SK-N-SH (cell line): ENCODE measurements at regions not wholly inside any gene's neighbourhood (a gene's known extent, or its start where the extent isn't known, plus 50 kb on each side); places are given as distances from the start of the nearest gene placed in this dataset.

Experiments
- CTCF ChIA-PET: fragments of 300-600, 350-600 bp; formaldehyde crosslinking; extraction: SDS; loops from one replicate; lab custom pipeline; 2021; lab: Yijun Ruan, JAX
- POLR2A ChIA-PET: fragments of 350-600 bp; sonication (Branson Sonifier 250); formaldehyde crosslinking; extraction: SDS; loops from one replicate; lab custom pipeline; 2020; ENCODE audit warnings: antibody characterized with exemption, inconsistent platforms; lab: Yijun Ruan, JAX
- DNase-seq: peaks from one replicate; pipeline ENCODE4 v3.0.0; 2012
- H2AFZ ChIP-seq: fragments of 200-600 bp; sonication (generic); 2 replicates; pipeline ENCODE4 v1.8.1; 2016; ENCODE audit warnings: antibody characterized with exemption, mild to moderate bottlenecking, low read depth
- H3F3A ChIP-seq: fragments of 200-600 bp; sonication (generic); replicated peaks from 2 replicates; pipeline ENCODE3; 2016; ENCODE audit warnings: antibody characterized with exemption, mild to moderate bottlenecking; ENCODE audit not compliant: insufficient read depth
- H3K27ac ChIP-seq, 2 experiments: fragments of 200-500 bp in 1 of 2; fragments of 200-600 bp in 1 of 2; sonication (Bioruptor generic) in 1 of 2; sonication (generic), shearing (Covaris generic) in 1 of 2; 2 replicates each; pipeline versions ENCODE4 v1.5.1 to v1.6.1; 2014 to 2016; ENCODE audit warnings: low read depth in 2 of 2, inconsistent platforms in 1 of 2, low read length in 1 of 2, mild to moderate bottlenecking in 1 of 2, mixed read lengths in 1 of 2
- H3K27me3 ChIP-seq: fragments of 200-600 bp; sonication (generic), shearing (Covaris generic); 2 replicates; pipeline ENCODE4 v1.6.1; 2016; ENCODE audit warnings: mixed run types; ENCODE audit not compliant: insufficient read depth
- H3K36me3 ChIP-seq, 2 experiments: fragments of 200-500 bp in 1 of 2; fragments of 200-600 bp in 1 of 2; sonication (Bioruptor generic) in 1 of 2; sonication (generic) in 1 of 2; replicated peaks in 1 of 2; 2 replicates each; pipeline versions ENCODE3 to v1.5.1; 2014 to 2016; ENCODE audit warnings: low read length in 1 of 2, mild to moderate bottlenecking in 1 of 2; ENCODE audit not compliant: insufficient read depth in 2 of 2, control insufficient read depth in 1 of 2
- H3K4me1 ChIP-seq, 2 experiments: fragments of 200-500 bp in 1 of 2; fragments of 200-600 bp in 1 of 2; sonication (Bioruptor generic) in 1 of 2; sonication (generic), shearing (Covaris generic) in 1 of 2; 2 replicates each; pipeline versions ENCODE4 v1.5.1 to v1.6.1; 2014 to 2016; ENCODE audit warnings: low read depth in 1 of 2, low read length in 1 of 2, mixed run types in 1 of 2; ENCODE audit not compliant: insufficient read depth in 2 of 2, control insufficient read depth in 1 of 2
- H3K4me2 ChIP-seq: fragments of 200-600 bp; sonication (generic), shearing (Covaris generic); 2 replicates; pipeline ENCODE4 v1.6.1; 2017; ENCODE audit warnings: mixed run types
- H3K4me3 ChIP-seq, 2 experiments: fragments of 200-500 bp in 1 of 2; fragments of 200-600 bp in 1 of 2; sonication (Bioruptor generic) in 1 of 2; sonication (generic), shearing (Covaris generic) in 1 of 2; 2 replicates each; pipeline versions ENCODE4 v1.5.1 to v1.8.1; 2014 to 2016; ENCODE audit warnings: low read depth in 2 of 2, inconsistent platforms in 1 of 2, low read length in 1 of 2, mild to moderate bottlenecking in 1 of 2, mixed read lengths in 1 of 2, moderate library complexity in 1 of 2
- H3K79me2 ChIP-seq: fragments of 200-600 bp; sonication (generic); 2 replicates; pipeline ENCODE4 v1.8.1; 2017; ENCODE audit warnings: mild to moderate bottlenecking; ENCODE audit not compliant: insufficient read depth
- H3K9ac ChIP-seq: fragments of 200-600 bp; sonication (generic); 2 replicates; pipeline ENCODE4 v1.6.1; 2017; ENCODE audit warnings: mixed run types
- H3K9me2 ChIP-seq: fragments of 200-600 bp; sonication (generic); 2 replicates; pipeline ENCODE4 v1.6.1; 2017; ENCODE audit warnings: mixed run types
- H3K9me3 ChIP-seq: fragments of 200-600 bp; sonication (generic); 2 replicates; pipeline ENCODE4 v1.6.1; 2017; ENCODE audit warnings: mixed run types, mild to moderate bottlenecking, moderate library complexity
- H4K20me1 ChIP-seq: fragments of 200-600 bp; sonication (generic); 2 replicates; pipeline ENCODE4 v1.6.1; 2017; ENCODE audit warnings: mild to moderate bottlenecking, mixed run types; ENCODE audit not compliant: insufficient read depth
- CHD2 ChIP-seq: fragments of 150-350 bp; IDR thresholded peaks from 2 replicates; pipeline ENCODE4 v1.6.1; 2018; ENCODE audit warnings: low read length; ENCODE audit not compliant: partially characterized antibody
- ELF1 ChIP-seq: IDR thresholded peaks from 2 replicates; pipeline ENCODE4 v1.4.0; 2012
- EZH2phosphoT487 ChIP-seq: fragments of 200-600 bp; sonication (generic); IDR thresholded peaks from 2 replicates; pipeline ENCODE4 v1.6.1; 2017; ENCODE audit warnings: low read depth, mixed run types, mild to moderate bottlenecking, antibody characterized with exemption, moderate library complexity, borderline replicate concordance
- FOXJ3 ChIP-seq: sonication (generic); formaldehyde crosslinking; IDR thresholded peaks from 2 replicates; pipeline ENCODE4 v1.5.1; 2020; ENCODE audit warnings: mild to moderate bottlenecking, missing genetic modification reagents
- GABPA ChIP-seq: IDR thresholded peaks from 2 replicates; pipeline ENCODE4 v1.4.0; 2012; ENCODE audit warnings: low read depth, mild to moderate bottlenecking
- GATA2 ChIP-seq: sonication (generic); formaldehyde crosslinking; IDR thresholded peaks from 2 replicates; pipeline ENCODE4 v1.5.0; 2020; ENCODE audit warnings: mild to moderate bottlenecking, missing genetic modification reagents
- JUND ChIP-seq: IDR thresholded peaks from 2 replicates; pipeline ENCODE4 v1.4.0; 2012
- NFIC ChIP-seq: IDR thresholded peaks from 2 replicates; pipeline ENCODE4 v1.4.0; 2012; ENCODE audit warnings: borderline replicate concordance
- POLR2AphosphoS5 ChIP-seq: IDR thresholded peaks from 2 replicates; pipeline ENCODE4 v1.6.1; 2012; ENCODE audit warnings: low read depth, low read length
- RAD21 ChIP-seq: IDR thresholded peaks from 2 replicates; pipeline ENCODE4 v1.6.1; 2012; ENCODE audit warnings: mild to moderate bottlenecking, low read length
- RCOR1 ChIP-seq: fragments of 150-350 bp; IDR thresholded peaks from 2 replicates; pipeline ENCODE4 v1.6.1; 2017; ENCODE audit warnings: antibody characterized with exemption, low read length
- SIN3A ChIP-seq: IDR thresholded peaks from 2 replicates; pipeline ENCODE4 v1.6.1; 2012; ENCODE audit warnings: low read depth, mild to moderate bottlenecking, low read length, moderate library complexity, borderline replicate concordance
- WGBS: methylation state at CpG from one replicate; pipeline ENCODE4 v1.1.6; 2017; ENCODE audit warnings: low lambda C conversion rate; 5-methylcytosine and 5-hydroxymethylcytosine counted together
- TF ChIP-seq, protein P1 (sequence below): fragments of 150-350 bp; IDR thresholded peaks from 2 replicates; pipeline ENCODE4 v1.6.1; 2016; ENCODE audit warnings: mild to moderate bottlenecking, low read depth, low read length
- TF ChIP-seq, protein P2 (sequence below): IDR thresholded peaks from 2 replicates; pipeline ENCODE4 v1.4.0; 2012; ENCODE audit warnings: low read depth
- TF ChIP-seq, protein P3 (sequence below): fragments of 200-600 bp; sonication (generic); IDR thresholded peaks from 2 replicates; pipeline ENCODE4 v1.6.1; 2017; ENCODE audit warnings: antibody characterized with exemption, mild to moderate bottlenecking, moderate library complexity
- TF ChIP-seq, protein P4 (sequence below): IDR thresholded peaks from 2 replicates; pipeline ENCODE4; 2012

DNA sequence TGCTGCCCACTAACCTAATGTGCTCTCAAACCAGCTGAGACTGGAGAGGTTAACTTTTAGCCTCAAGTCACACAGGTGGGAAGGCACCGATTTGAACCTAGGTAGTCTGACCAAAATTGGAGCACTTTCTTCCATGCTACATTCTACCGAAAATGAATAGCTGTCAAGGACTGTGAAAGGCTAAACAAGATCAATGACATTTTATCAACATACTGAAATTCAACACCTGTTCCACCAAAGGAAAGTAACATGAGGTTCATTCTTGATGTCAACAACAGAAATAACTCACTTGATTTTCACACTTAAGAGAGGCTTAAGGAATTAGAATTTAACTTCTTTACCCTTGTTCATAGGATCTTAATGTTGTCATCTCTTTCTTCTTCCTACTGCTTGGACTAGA, 284.4 kb upstream of the MON1B start:
- DNase-seq = no peak
- POLR2A ChIA-PET = no interaction called here
- no peaks in the 10 kb centered on the region for H3K27me3 ChIP-seq
- no peak overlapping the region for H3K27ac ChIP-seq
- 42% methylated on average over 2 of the region's 2 CpGs for WGBS
- H3K9ac ChIP-seq = no peak overlapping the region
- H3K79me2 ChIP-seq = no peaks in the 10 kb centered on the region
- no peaks in the 10 kb centered on the region for H3K36me3 ChIP-seq
- no peaks in the 10 kb centered on the region for H3F3A ChIP-seq
- no peaks in the 10 kb centered on the region for H4K20me1 ChIP-seq
- no peak overlapping the region for H3K4me2 ChIP-seq
- H3K9me3 ChIP-seq = no peaks in the 10 kb centered on the region
- no peak overlapping the region for H3K4me3 ChIP-seq
- H2AFZ ChIP-seq = no peak overlapping the region
- TF ChIP-seq ELF1 (no peak), RCOR1 (no peak), GATA2 (CRISPR knock-in tag) (no peak), EZH2phosphoT487 (no peak), SIN3A (no peak), NFIC (no peak), POLR2AphosphoS5 (no peak), GABPA (no peak), CHD2 (no peak), FOXJ3 (CRISPR knock-in tag) (no peak), RAD21 (no peak), JUND (no peak)
- TF ChIP-seq, protein P1, sequence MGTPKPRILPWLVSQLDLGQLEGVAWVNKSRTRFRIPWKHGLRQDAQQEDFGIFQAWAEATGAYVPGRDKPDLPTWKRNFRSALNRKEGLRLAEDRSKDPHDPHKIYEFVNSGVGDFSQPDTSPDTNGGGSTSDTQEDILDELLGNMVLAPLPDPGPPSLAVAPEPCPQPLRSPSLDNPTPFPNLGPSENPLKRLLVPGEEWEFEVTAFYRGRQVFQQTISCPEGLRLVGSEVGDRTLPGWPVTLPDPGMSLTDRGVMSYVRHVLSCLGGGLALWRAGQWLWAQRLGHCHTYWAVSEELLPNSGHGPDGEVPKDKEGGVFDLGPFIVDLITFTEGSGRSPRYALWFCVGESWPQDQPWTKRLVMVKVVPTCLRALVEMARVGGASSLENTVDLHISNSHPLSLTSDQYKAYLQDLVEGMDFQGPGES = no peak
- TF ChIP-seq, protein P2, sequence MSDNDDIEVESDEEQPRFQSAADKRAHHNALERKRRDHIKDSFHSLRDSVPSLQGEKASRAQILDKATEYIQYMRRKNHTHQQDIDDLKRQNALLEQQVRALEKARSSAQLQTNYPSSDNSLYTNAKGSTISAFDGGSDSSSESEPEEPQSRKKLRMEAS = no peak
- TF ChIP-seq, protein P3, sequence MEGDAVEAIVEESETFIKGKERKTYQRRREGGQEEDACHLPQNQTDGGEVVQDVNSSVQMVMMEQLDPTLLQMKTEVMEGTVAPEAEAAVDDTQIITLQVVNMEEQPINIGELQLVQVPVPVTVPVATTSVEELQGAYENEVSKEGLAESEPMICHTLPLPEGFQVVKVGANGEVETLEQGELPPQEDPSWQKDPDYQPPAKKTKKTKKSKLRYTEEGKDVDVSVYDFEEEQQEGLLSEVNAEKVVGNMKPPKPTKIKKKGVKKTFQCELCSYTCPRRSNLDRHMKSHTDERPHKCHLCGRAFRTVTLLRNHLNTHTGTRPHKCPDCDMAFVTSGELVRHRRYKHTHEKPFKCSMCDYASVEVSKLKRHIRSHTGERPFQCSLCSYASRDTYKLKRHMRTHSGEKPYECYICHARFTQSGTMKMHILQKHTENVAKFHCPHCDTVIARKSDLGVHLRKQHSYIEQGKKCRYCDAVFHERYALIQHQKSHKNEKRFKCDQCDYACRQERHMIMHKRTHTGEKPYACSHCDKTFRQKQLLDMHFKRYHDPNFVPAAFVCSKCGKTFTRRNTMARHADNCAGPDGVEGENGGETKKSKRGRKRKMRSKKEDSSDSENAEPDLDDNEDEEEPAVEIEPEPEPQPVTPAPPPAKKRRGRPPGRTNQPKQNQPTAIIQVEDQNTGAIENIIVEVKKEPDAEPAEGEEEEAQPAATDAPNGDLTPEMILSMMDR = no peak
- TF ChIP-seq, protein P4, sequence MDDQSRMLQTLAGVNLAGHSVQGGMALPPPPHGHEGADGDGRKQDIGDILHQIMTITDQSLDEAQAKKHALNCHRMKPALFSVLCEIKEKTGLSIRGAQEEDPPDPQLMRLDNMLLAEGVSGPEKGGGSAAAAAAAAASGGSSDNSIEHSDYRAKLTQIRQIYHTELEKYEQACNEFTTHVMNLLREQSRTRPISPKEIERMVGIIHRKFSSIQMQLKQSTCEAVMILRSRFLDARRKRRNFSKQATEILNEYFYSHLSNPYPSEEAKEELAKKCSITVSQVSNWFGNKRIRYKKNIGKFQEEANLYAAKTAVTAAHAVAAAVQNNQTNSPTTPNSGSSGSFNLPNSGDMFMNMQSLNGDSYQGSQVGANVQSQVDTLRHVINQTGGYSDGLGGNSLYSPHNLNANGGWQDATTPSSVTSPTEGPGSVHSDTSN = no peak
- CTCF ChIA-PET = interaction anchor here (1.0 kb wide), 1 partner anchor 13 kb away, joined by 3 read pairs; no protein-coding TSS in a partner anchor
- no peaks in the 10 kb centered on the region for H3K9me2 ChIP-seq
- no peaks in the 10 kb centered on the region; a peak in 1 of 4 replicates for H3K4me1 ChIP-seq

DNA sequence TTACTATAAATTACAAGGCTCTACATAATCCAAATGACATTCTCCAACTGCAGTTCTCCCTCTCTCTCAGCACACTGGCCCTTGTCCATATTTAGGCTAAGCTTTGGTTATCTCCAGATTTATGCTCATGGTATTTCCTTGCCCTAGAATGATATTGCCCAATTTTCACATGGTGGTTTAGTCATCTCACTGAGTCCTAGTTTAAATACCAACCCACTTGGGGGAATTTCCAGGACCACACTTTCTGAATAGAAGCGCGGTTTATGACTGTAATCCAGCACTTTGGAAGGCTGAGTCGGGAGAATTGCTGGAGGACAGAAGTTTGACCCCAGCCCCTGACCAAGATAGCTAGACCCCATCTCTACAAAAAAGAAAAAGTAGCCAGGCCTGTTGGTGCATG, 280.1 kb upstream of the MON1B start:
- no peak overlapping the region for H2AFZ ChIP-seq
- H4K20me1 ChIP-seq = no peaks in the 10 kb centered on the region
- CTCF ChIA-PET = no interaction called here
- H3K9ac ChIP-seq = no peak overlapping the region
- no peaks in the 10 kb centered on the region for H3K27me3 ChIP-seq
- no peak for DNase-seq
- no peak overlapping the region for H3K4me3 ChIP-seq
- no peaks in the 10 kb centered on the region for H3K9me2 ChIP-seq
- POLR2A ChIA-PET = no interaction called here
- no peaks in the 10 kb centered on the region for H3K79me2 ChIP-seq
- no peaks in the 10 kb centered on the region for H3K9me3 ChIP-seq
- no peaks in the 10 kb centered on the region for H3F3A ChIP-seq
- H3K36me3 ChIP-seq = no peaks in the 10 kb centered on the region
- no peaks in the 10 kb centered on the region; a peak in 1 of 4 replicates for H3K4me1 ChIP-seq
- no peak overlapping the region for H3K27ac ChIP-seq
- 65% methylated on average over 3 of the region's 3 CpGs for WGBS
- TF ChIP-seq, protein P2 = no peak
- TF ChIP-seq FOXJ3 (CRISPR knock-in tag) = no peak
- no peak overlapping the region for H3K4me2 ChIP-seq
